ENCODE measurements at regions not wholly inside any gene's neighbourhood (a gene's known extent, or its start where the extent isn't known, plus 50 kb on each side); places are given as distances from the start of the nearest gene placed in this dataset.

DNA sequence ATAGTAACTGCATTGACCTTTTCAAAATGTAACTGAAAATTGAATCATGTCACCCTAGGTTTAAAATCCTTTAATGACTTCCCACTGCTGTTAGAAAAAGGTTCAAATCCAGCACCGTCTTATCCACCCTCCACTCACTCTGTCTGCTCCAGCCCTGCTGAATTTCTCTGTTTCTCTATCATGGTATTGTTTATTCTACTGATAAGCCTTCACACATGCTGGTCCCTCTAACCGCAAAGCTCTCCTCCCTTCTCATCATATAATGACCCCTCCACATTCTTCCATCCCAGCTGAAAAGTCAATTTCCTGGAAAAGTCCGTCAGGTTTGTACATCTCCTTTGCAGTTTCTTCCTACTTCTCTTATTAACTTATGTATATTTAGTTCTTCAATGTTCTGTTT, 389.2 kb upstream of the F9 start (continued):
- TF ChIP-seq SP1 (IDR thresholded peaks at IDR 0.05), result no peak
- TF ChIP-seq SP1 (CRISPR knock-in tag; IDR thresholded peaks at IDR 0.05), result no peak
- TF ChIP-seq, protein P1, sequence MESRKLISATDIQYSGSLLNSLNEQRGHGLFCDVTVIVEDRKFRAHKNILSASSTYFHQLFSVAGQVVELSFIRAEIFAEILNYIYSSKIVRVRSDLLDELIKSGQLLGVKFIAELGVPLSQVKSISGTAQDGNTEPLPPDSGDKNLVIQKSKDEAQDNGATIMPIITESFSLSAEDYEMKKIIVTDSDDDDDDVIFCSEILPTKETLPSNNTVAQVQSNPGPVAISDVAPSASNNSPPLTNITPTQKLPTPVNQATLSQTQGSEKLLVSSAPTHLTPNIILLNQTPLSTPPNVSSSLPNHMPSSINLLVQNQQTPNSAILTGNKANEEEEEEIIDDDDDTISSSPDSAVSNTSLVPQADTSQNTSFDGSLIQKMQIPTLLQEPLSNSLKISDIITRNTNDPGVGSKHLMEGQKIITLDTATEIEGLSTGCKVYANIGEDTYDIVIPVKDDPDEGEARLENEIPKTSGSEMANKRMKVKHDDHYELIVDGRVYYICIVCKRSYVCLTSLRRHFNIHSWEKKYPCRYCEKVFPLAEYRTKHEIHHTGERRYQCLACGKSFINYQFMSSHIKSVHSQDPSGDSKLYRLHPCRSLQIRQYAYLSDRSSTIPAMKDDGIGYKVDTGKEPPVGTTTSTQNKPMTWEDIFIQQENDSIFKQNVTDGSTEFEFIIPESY (CRISPR knock-in tag; IDR thresholded peaks at IDR 0.05), result no peak
- no peak for TF ChIP-seq PHF21A (CRISPR knock-in tag; IDR thresholded peaks at IDR 0.05)
- no peak for TF ChIP-seq LCORL (IDR thresholded peaks at IDR 0.05)
- no peak for TF ChIP-seq LCORL (CRISPR knock-in tag; IDR thresholded peaks at IDR 0.05)
- TF ChIP-seq, protein P2, sequence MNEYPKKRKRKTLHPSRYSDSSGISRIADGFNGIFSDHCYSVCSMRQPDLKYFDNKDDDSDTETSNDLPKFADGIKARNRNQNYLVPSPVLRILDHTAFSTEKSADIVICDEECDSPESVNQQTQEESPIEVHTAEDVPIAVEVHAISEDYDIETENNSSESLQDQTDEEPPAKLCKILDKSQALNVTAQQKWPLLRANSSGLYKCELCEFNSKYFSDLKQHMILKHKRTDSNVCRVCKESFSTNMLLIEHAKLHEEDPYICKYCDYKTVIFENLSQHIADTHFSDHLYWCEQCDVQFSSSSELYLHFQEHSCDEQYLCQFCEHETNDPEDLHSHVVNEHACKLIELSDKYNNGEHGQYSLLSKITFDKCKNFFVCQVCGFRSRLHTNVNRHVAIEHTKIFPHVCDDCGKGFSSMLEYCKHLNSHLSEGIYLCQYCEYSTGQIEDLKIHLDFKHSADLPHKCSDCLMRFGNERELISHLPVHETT (CRISPR knock-in tag; conservative IDR thresholded peaks at IDR 0.05), result no peak
- TF ChIP-seq ZFX (CRISPR knock-in tag; IDR thresholded peaks at IDR 0.05; ENCODE audit: low read depth), result no peak
- TF ChIP-seq, protein P3, sequence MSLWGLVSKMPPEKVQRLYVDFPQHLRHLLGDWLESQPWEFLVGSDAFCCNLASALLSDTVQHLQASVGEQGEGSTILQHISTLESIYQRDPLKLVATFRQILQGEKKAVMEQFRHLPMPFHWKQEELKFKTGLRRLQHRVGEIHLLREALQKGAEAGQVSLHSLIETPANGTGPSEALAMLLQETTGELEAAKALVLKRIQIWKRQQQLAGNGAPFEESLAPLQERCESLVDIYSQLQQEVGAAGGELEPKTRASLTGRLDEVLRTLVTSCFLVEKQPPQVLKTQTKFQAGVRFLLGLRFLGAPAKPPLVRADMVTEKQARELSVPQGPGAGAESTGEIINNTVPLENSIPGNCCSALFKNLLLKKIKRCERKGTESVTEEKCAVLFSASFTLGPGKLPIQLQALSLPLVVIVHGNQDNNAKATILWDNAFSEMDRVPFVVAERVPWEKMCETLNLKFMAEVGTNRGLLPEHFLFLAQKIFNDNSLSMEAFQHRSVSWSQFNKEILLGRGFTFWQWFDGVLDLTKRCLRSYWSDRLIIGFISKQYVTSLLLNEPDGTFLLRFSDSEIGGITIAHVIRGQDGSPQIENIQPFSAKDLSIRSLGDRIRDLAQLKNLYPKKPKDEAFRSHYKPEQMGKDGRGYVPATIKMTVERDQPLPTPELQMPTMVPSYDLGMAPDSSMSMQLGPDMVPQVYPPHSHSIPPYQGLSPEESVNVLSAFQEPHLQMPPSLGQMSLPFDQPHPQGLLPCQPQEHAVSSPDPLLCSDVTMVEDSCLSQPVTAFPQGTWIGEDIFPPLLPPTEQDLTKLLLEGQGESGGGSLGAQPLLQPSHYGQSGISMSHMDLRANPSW (CRISPR knock-in tag; IDR thresholded peaks at IDR 0.05; ENCODE audit: borderline replicate concordance), result no peak
- TF ChIP-seq, protein P4, sequence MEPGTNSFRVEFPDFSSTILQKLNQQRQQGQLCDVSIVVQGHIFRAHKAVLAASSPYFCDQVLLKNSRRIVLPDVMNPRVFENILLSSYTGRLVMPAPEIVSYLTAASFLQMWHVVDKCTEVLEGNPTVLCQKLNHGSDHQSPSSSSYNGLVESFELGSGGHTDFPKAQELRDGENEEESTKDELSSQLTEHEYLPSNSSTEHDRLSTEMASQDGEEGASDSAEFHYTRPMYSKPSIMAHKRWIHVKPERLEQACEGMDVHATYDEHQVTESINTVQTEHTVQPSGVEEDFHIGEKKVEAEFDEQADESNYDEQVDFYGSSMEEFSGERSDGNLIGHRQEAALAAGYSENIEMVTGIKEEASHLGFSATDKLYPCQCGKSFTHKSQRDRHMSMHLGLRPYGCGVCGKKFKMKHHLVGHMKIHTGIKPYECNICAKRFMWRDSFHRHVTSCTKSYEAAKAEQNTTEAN (CRISPR knock-in tag; conservative IDR thresholded peaks at IDR 0.05), result no peak
- no peak for TF ChIP-seq MXI1 (IDR thresholded peaks at IDR 0.05; ENCODE audit: borderline replicate concordance, low read depth, low read length)
- TF ChIP-seq, protein P5, sequence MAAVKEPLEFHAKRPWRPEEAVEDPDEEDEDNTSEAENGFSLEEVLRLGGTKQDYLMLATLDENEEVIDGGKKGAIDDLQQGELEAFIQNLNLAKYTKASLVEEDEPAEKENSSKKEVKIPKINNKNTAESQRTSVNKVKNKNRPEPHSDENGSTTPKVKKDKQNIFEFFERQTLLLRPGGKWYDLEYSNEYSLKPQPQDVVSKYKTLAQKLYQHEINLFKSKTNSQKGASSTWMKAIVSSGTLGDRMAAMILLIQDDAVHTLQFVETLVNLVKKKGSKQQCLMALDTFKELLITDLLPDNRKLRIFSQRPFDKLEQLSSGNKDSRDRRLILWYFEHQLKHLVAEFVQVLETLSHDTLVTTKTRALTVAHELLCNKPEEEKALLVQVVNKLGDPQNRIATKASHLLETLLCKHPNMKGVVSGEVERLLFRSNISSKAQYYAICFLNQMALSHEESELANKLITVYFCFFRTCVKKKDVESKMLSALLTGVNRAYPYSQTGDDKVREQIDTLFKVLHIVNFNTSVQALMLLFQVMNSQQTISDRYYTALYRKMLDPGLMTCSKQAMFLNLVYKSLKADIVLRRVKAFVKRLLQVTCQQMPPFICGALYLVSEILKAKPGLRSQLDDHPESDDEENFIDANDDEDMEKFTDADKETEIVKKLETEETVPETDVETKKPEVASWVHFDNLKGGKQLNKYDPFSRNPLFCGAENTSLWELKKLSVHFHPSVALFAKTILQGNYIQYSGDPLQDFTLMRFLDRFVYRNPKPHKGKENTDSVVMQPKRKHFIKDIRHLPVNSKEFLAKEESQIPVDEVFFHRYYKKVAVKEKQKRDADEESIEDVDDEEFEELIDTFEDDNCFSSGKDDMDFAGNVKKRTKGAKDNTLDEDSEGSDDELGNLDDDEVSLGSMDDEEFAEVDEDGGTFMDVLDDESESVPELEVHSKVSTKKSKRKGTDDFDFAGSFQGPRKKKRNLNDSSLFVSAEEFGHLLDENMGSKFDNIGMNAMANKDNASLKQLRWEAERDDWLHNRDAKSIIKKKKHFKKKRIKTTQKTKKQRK (IDR thresholded peaks at IDR 0.05; ENCODE audit: low read length), result no peak
- no peak for TF ChIP-seq ZFP62 (CRISPR knock-in tag; IDR thresholded peaks at IDR 0.05)
- TF ChIP-seq, protein P6, sequence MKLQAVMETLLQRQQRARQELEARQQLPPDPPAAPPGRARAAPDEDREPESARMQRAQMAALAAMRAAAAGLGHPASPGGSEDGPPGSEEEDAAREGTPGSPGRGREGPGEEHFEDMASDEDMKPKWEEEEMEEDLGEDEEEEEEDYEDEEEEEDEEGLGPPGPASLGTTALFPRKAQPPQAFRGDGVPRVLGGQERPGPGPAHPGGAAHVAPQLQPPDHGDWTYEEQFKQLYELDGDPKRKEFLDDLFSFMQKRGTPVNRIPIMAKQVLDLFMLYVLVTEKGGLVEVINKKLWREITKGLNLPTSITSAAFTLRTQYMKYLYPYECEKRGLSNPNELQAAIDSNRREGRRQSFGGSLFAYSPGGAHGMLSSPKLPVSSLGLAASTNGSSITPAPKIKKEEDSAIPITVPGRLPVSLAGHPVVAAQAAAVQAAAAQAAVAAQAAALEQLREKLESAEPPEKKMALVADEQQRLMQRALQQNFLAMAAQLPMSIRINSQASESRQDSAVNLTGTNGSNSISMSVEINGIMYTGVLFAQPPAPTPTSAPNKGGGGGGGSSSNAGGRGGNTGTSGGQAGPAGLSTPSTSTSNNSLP (IDR thresholded peaks at IDR 0.05; ENCODE audit: low read depth, low read length), result no peak
- TF ChIP-seq, protein P7, sequence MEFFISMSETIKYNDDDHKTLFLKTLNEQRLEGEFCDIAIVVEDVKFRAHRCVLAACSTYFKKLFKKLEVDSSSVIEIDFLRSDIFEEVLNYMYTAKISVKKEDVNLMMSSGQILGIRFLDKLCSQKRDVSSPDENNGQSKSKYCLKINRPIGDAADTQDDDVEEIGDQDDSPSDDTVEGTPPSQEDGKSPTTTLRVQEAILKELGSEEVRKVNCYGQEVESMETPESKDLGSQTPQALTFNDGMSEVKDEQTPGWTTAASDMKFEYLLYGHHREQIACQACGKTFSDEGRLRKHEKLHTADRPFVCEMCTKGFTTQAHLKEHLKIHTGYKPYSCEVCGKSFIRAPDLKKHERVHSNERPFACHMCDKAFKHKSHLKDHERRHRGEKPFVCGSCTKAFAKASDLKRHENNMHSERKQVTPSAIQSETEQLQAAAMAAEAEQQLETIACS (CRISPR knock-in tag; IDR thresholded peaks at IDR 0.05), result no peak
- no peak for TF ChIP-seq ESRRA (CRISPR knock-in tag; IDR thresholded peaks at IDR 0.05; ENCODE audit: low read depth)

Measured in HepG2 (cell line).